CD4-positive, alpha-beta memory T cell (primary cell): ENCODE measurements at regions not wholly inside any gene's neighbourhood (a gene's known extent, or its start where the extent isn't known, plus 50 kb on each side); places are given as distances from the start of the nearest gene placed in this dataset.
A peak's percentile ranks its signal among the peaks of the same experiment; 100 is the strongest.

Experiments used
- CTCF ChIA-PET: fragments of 350-600 bp; sonication (Branson Sonifier 250); formaldehyde crosslinking; loops from one replicate; lab custom pipeline; 2021; ENCODE audit warnings: inconsistent platforms; ENCODE audit not compliant: partially characterized antibody; lab: Charles Lee
- POLR2A ChIA-PET: fragments of 350-600 bp; sonication (Branson Sonifier 250); formaldehyde crosslinking; loops from one replicate; lab custom pipeline; 2021; ENCODE audit not compliant: partially characterized antibody; lab: Charles Lee
- DNase-seq, 5 donors: peaks; one replicate each; pipeline versions ENCODE4 v3.0.0 to v3.0.0-alpha.2; 2020 to 2022; ENCODE audit warnings: mixed read lengths in 1 of 5
- H3K27ac ChIP-seq: one replicate; pipeline ENCODE4 v1.7.0; 2013; ENCODE audit warnings: low read depth, low read length
- H3K27me3 ChIP-seq: 2 replicates; pipeline ENCODE4 v1.7.0; 2013; ENCODE audit warnings: mild to moderate bottlenecking, low read length, moderate library complexity; ENCODE audit not compliant: insufficient read depth
- H3K36me3 ChIP-seq: 2 replicates; pipeline ENCODE4 v1.7.0; 2013; ENCODE audit warnings: mild to moderate bottlenecking, low read length, moderate library complexity; ENCODE audit not compliant: insufficient read depth
- H3K4me1 ChIP-seq: 2 replicates; pipeline ENCODE4 v1.7.0; 2013; ENCODE audit warnings: mild to moderate bottlenecking, low read length, moderate library complexity; ENCODE audit not compliant: insufficient read depth
- H3K4me3 ChIP-seq, 2 donors: one replicate each; pipeline ENCODE4 v1.7.0; 2013; ENCODE audit warnings: low read length in 2 of 2, mild to moderate bottlenecking in 1 of 2
- H3K9me3 ChIP-seq, 2 donors: one replicate each; pipeline ENCODE4 v1.7.0; 2013; ENCODE audit warnings: low read length in 2 of 2, control low read depth in 1 of 2; ENCODE audit not compliant: control insufficient read depth in 1 of 2
- H3K27ac Mint-ChIP-seq, 7 donors: one replicate each; pipeline ENCODE4 v1.8.0; 2020 to 2021; ENCODE audit warnings: mixed read lengths in 7 of 7, mild to moderate bottlenecking in 6 of 7, inconsistent platforms in 3 of 7, moderate library complexity in 3 of 7
- H3K27me3 Mint-ChIP-seq, 2 donors: one replicate each; pipeline ENCODE4 v1.8.0; 2020 to 2021; ENCODE audit warnings: mixed read lengths in 2 of 2
- H3K36me3 Mint-ChIP-seq, 2 donors: one replicate each; pipeline ENCODE4 v1.8.0; 2020 to 2021; ENCODE audit warnings: mixed read lengths in 2 of 2, inconsistent platforms in 1 of 2, mild to moderate bottlenecking in 1 of 2
- H3K4me1 Mint-ChIP-seq, 4 donors: one replicate each; pipeline ENCODE4 v1.8.0; 2020 to 2021; ENCODE audit warnings: mixed read lengths in 4 of 4, mild to moderate bottlenecking in 1 of 4
- H3K4me3 Mint-ChIP-seq, 8 donors: one replicate each; pipeline ENCODE4 v1.8.0; 2020 to 2021; ENCODE audit warnings: mixed read lengths in 8 of 8, mild to moderate bottlenecking in 7 of 8, moderate library complexity in 6 of 8, inconsistent platforms in 3 of 8
- H3K9me3 Mint-ChIP-seq, 8 donors: one replicate each; pipeline ENCODE4 v1.8.0; 2020 to 2021; ENCODE audit warnings: mixed read lengths in 8 of 8, mild to moderate bottlenecking in 5 of 8, inconsistent platforms in 3 of 8, moderate library complexity in 1 of 8
- intact Hi-C: fragments of 100-400 bp; cut with micrococcal nuclease; formaldehyde crosslinking; loops from one replicate; pipeline ENCODE4 v1.15.1; 2023

DNA sequence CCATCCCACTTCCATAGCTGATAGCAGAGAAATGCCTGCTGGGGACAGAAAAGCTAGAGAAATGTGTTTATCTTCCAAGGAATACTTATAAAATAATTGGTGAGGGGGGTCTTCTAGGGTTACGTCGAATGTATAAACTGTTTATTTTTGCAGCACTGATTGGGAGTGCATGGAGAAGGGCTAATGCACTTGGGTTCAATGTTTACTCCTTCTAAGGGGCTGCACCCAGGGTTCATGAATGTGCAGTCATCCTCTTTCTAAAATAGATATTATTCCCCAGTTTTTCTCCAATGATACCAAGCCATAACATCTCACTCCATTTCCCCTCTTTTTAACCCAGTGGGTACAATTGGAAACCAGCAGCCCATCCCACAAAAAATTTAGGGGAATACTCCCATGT is 336.9 kb downstream of the ETS1 start:
- Histone ChIP-seq H3K4me1 (no peaks in the 10 kb centered on the region), H3K27ac (no peak overlapping the region), H3K27me3 (peaks cover 3% of the 10 kb centered on the region), H3K9me3 (no peaks in the 10 kb centered on the region), H3K36me3 (no peaks in the 10 kb centered on the region), H3K4me3 (no peak overlapping the region)
- no peak for DNase-seq
- ChIA-PET POLR2A (no interaction called here), CTCF (no interaction called here)
- H3K27me3 Mint-ChIP-seq, result peaks cover 7% of the 10 kb centered on the region in 2 donors
- no peak overlapping the region for H3K27ac Mint-ChIP-seq
- intact Hi-C loops, result no loop called here
- no peak overlapping the region for H3K4me3 Mint-ChIP-seq
- H3K4me1 Mint-ChIP-seq, result no peaks in the 10 kb centered on the region
- H3K9me3 Mint-ChIP-seq, result no peaks in the 10 kb centered on the region
- H3K36me3 Mint-ChIP-seq, result no peaks in the 10 kb centered on the region

DNA sequence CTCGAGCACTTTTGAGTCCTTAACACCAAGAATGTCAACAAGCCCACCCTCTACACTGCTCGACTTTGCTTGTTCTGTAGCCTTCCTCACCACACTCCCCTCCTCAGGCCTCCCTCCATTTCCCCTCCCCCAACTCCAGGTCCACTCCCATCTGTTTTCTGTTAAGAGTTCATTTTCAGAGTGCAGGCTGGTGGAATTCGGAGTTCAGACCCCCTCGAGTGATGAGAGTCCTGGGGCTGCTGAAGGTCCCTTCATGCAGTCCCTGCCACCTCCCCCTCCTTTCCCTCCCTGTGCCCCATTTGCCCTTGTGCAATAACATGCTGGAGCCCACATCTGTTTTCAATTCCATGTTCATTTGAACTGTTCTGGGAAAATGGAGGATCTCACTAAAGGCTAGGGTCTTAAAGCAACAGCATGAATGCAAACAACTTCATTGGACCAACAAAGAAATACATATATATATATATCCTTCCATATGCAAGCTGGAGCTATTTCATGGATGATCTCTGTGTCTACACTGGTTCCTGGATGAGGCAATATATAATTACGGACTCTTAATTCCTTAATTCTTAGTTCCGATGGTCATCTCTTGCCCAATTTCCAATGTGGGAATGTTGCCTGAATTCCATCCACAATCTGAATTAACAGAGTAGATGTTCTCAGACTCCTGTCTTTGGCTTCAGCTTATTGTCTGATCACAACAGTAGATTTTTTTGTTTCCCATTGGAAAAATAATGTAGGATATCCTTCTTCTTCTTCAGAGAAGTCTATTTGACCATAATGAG is 340.4 kb downstream of the ETS1 start:
- Mint-ChIP-seq H3K36me3 (no peaks in the 10 kb centered on the region), H3K4me1 (no peaks in the 10 kb centered on the region), H3K27ac (no peak overlapping the region), H3K9me3 (peaks cover 0 to 2% (median 0%) of the 10 kb centered on the region in 8 donors), H3K4me3 (no peak overlapping the region), H3K27me3 (peaks cover 7 to 10% of the 10 kb centered on the region in 2 donors)
- no peaks in the 10 kb centered on the region for H3K36me3 ChIP-seq
- no peak for DNase-seq
- no peak overlapping the region for H3K4me3 ChIP-seq
- H3K4me1 ChIP-seq, result no peaks in the 10 kb centered on the region
- H3K27me3 ChIP-seq, result peaks cover 3% of the 10 kb centered on the region
- no peaks in the 10 kb centered on the region for H3K9me3 ChIP-seq
- CTCF ChIA-PET, result no interaction called here
- no peak overlapping the region for H3K27ac ChIP-seq
- POLR2A ChIA-PET, result no interaction called here
- intact Hi-C loops, result no loop called here

DNA sequence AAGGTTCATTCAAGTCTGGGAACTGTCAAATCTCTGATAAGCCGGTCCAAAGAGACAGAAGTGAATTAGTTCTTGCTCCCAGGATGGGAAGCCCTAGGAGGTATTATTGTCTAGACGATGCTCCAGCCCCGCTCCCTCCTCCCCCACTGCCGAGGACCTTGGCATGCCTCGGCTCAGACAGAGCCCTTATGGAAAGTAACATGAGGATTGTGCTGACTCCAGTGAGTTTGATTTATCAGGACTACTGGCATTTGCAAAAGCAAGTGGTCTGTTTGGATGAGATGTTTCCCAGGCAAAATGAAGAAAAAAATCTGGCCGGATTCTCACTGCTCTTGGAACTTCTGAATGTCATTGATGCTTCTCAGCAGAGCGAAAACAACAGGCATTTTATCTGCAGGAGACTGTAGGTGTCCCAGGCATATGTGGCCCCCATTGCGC is 341.0 kb downstream of the ETS1 start:
- Histone ChIP-seq H3K9me3 (no peaks in the 10 kb centered on the region), H3K36me3 (no peaks in the 10 kb centered on the region), H3K4me3 (no peak overlapping the region), H3K27ac (no peak overlapping the region), H3K27me3 (peaks cover 3% of the 10 kb centered on the region), H3K4me1 (no peaks in the 10 kb centered on the region)
- no peak for DNase-seq
- ChIA-PET CTCF (no interaction called here), POLR2A (no interaction called here)
- Mint-ChIP-seq H3K9me3 (peaks cover 0 to 2% (median 0%) of the 10 kb centered on the region in 8 donors), H3K4me3 (no peak overlapping the region), H3K4me1 (no peaks in the 10 kb centered on the region), H3K27me3 (peaks cover 7 to 10% of the 10 kb centered on the region in 2 donors), H3K36me3 (no peaks in the 10 kb centered on the region), H3K27ac (no peak overlapping the region)
- intact Hi-C loops, result no loop called here

DNA sequence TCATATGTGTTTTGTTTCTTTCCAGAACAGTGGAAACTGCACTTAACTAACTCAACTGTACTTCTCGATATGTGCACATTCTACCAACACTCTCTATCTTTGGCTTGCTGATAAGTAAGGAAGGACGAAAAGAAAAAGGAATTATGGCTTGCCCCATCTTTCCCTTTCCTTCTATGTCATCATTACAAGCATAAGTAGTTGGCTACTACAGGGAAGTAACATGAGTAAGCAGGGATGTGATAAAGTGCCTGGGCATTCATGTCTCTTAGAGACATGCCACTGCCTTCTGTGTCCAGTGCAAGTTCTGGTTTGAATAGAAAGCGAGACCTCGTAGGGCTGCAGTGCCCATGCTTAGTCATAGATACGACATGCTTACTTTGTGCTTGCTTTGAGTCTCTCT is 342.5 kb downstream of the ETS1 start:
- Histone ChIP-seq H3K9me3 (no peaks in the 10 kb centered on the region), H3K4me3 (no peak overlapping the region), H3K4me1 (no peaks in the 10 kb centered on the region), H3K27me3 (peaks cover 3% of the 10 kb centered on the region), H3K36me3 (no peaks in the 10 kb centered on the region), H3K27ac (no peak overlapping the region)
- intact Hi-C loops, result no loop called here
- Mint-ChIP-seq H3K4me1 (no peaks in the 10 kb centered on the region), H3K27me3 (peaks cover 7 to 10% of the 10 kb centered on the region in 2 donors), H3K27ac (no peak overlapping the region), H3K4me3 (no peak overlapping the region), H3K9me3 (peaks cover 0 to 2% (median 0%) of the 10 kb centered on the region in 8 donors), H3K36me3 (no peaks in the 10 kb centered on the region)
- CTCF ChIA-PET, result no interaction called here
- POLR2A ChIA-PET, result no interaction called here
- no peak for DNase-seq

DNA sequence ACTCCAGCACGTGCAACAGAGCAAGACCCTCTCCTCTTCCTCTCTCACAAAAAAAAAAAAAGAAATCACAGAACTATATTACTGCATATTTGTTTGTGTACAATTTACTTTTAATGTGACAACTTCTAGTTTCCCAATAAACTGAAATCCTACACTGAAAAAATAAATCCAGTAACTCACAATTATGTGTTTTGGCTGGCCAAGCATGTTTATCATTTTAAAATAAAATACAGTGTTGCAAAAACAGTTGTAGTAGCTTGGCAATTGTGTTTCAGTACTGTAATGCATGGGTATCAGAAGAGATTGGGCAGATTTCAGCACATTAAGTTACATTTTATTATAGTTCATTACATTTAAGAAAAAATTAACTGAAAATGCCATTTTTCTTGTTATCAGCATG is 344.9 kb downstream of the ETS1 start:
- no peaks in the 10 kb centered on the region for H3K36me3 Mint-ChIP-seq
- Histone ChIP-seq H3K27me3 (peaks cover under 1% of the 10 kb centered on the region), H3K27ac (no peak overlapping the region), H3K4me1 (peaks cover 6% of the 10 kb centered on the region), H3K9me3 (no peaks in the 10 kb centered on the region), H3K4me3 (no peak overlapping the region), H3K36me3 (no peaks in the 10 kb centered on the region)
- H3K4me3 Mint-ChIP-seq, result no peak overlapping the region
- H3K4me1 Mint-ChIP-seq, result peaks cover 8 to 15% (median 9%) of the 10 kb centered on the region in 4 donors
- CTCF ChIA-PET, result no interaction called here
- peaks cover 7 to 10% of the 10 kb centered on the region in 2 donors for H3K27me3 Mint-ChIP-seq
- peaks cover 0 to 2% (median 0%) of the 10 kb centered on the region in 8 donors for H3K9me3 Mint-ChIP-seq
- no peak overlapping the region for H3K27ac Mint-ChIP-seq
- POLR2A ChIA-PET, result no interaction called here
- intact Hi-C loops, result no loop called here
- no peak for DNase-seq

DNA sequence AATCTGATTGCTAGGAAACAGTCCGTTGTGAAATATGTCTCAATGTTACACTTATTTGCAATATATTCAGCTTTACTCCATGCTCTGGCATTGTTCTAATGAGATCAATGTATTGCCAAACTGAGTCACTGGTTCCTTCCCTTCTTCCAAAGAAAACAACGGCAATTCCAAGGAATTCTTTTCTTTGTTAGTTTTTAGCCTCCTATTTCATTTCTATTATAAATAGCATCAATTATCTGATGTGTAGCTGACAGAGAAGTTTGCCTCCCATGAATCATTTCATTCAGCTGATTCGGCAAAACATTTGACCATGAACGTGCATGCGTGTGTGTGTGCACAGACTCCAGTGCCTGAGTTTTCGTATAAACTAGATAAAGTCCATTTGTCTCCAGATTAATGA is 346.8 kb downstream of the ETS1 start:
- CTCF ChIA-PET, result no interaction called here
- H3K9me3 Mint-ChIP-seq, result peaks cover 0 to 2% (median 0%) of the 10 kb centered on the region in 8 donors
- H3K36me3 ChIP-seq, result no peaks in the 10 kb centered on the region
- H3K9me3 ChIP-seq, result no peaks in the 10 kb centered on the region
- H3K4me1 Mint-ChIP-seq, result peaks cover 8 to 15% (median 9%) of the 10 kb centered on the region in 4 donors
- peaks cover 6% of the 10 kb centered on the region for H3K4me1 ChIP-seq
- H3K27ac Mint-ChIP-seq, result no peak overlapping the region
- H3K27me3 ChIP-seq, result no peaks in the 10 kb centered on the region
- no peak overlapping the region for H3K4me3 ChIP-seq
- intact Hi-C loops, result no loop called here
- no peak overlapping the region for H3K4me3 Mint-ChIP-seq
- H3K27me3 Mint-ChIP-seq, result peaks cover 0 to 3% of the 10 kb centered on the region in 2 donors
- no peaks in the 10 kb centered on the region for H3K36me3 Mint-ChIP-seq
- DNase-seq, result no peak
- POLR2A ChIA-PET, result no interaction called here
- no peak overlapping the region for H3K27ac ChIP-seq

DNA sequence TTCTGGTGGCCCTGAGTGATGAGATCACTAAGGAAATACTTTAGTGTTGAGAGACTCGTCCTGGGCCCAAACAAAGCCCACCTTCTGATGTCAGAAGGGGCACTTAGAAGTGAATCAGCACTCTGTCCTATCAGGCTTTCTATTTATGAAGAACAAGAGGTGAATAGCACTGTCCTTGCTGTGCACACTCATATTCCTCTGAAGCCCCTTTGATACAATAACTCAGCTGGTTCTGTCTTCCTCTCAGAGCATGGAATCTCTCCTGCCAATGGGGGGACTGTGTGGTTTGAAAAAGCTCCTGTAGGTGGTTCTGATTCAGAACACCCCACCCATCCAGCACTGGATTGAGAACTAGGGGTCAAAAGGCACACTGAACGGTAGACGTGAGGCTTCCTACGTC is 348.1 kb downstream of the ETS1 start:
- peak overlapping the region in 4 of 7 donors; percentile 50 to 64 (median 56) for H3K27ac Mint-ChIP-seq
- Histone ChIP-seq H3K36me3 (no peaks in the 10 kb centered on the region), H3K4me1 (peaks cover 6% of the 10 kb centered on the region), H3K9me3 (no peaks in the 10 kb centered on the region), H3K27me3 (no peaks in the 10 kb centered on the region), H3K27ac (no peak overlapping the region), H3K4me3 (no peak overlapping the region)
- H3K4me1 Mint-ChIP-seq, result peaks cover 8 to 15% (median 9%) of the 10 kb centered on the region in 4 donors
- intact Hi-C loops, result no loop called here
- POLR2A ChIA-PET, result no interaction called here
- peak overlapping the region in 2 of 8 donors; percentile 60 to 69 for H3K4me3 Mint-ChIP-seq
- H3K27me3 Mint-ChIP-seq, result peaks cover 0 to 3% of the 10 kb centered on the region in 2 donors
- DNase-seq, result no peak
- H3K9me3 Mint-ChIP-seq, result peaks cover 0 to 2% (median 0%) of the 10 kb centered on the region in 8 donors
- no peaks in the 10 kb centered on the region for H3K36me3 Mint-ChIP-seq
- CTCF ChIA-PET, result no interaction called here
